Ovary (tissue), 3 donors: ENCODE measurements at regions not wholly inside any gene's neighbourhood (a gene's known extent, or its start where the extent isn't known, plus 50 kb on each side); places are given as distances from the start of the nearest gene placed in this dataset.

Source experiments
- CTCF ChIP-seq, 3 donors: fragments of 450-650 bp in 2 of 3; fragments of 200-600 bp in 1 of 3; IDR thresholded peaks; one replicate each; pipeline versions ENCODE4 v1.5.1 to v1.8.0; 2016 to 2022; ENCODE audit warnings: antibody characterized with exemption in 3 of 3, mild to moderate bottlenecking in 1 of 3
- POLR2A ChIP-seq: fragments of 450-650 bp; IDR thresholded peaks from one replicate; pipeline ENCODE4 v1.6.1; 2017; ENCODE audit warnings: antibody characterized with exemption, mild to moderate bottlenecking, moderate library complexity
- donor health status: DM: no; HTN: no; CAD: no.

- no peak for TF ChIP-seq POLR2A
- no peak for TF ChIP-seq CTCF (IDR thresholded peaks at IDR 0.05)
Measured at GRCh38 chr10:62959553-62959952, 143.4 kb upstream of the EGR2 start.
